WERI-Rb-1 (cell line): ENCODE measurements at regions not wholly inside any gene's neighbourhood (a gene's known extent, or its start where the extent isn't known, plus 50 kb on each side); places are given as distances from the start of the nearest gene placed in this dataset.

Experiments used
- DNase-seq: peaks from one replicate; pipeline ENCODE4 v3.0.0-alpha.2; 2020
- H3K27ac ChIP-seq: fragments of 250-450 bp; sonication (Bioruptor Pico); 2 replicates; pipeline ENCODE4 v1.5.1; 2020; ENCODE audit warnings: mild to moderate bottlenecking, moderate library complexity
- H3K27me3 ChIP-seq: fragments of 250-450 bp; sonication (Bioruptor Pico); 2 replicates; pipeline ENCODE4 v1.5.1; 2021; ENCODE audit warnings: mild to moderate bottlenecking, low read depth, moderate library complexity; ENCODE audit not compliant: insufficient read depth, severe bottlenecking
- H3K36me3 ChIP-seq: fragments of 250-450 bp; sonication (Bioruptor Pico); 2 replicates; pipeline ENCODE4 v1.5.1; 2020; ENCODE audit warnings: mild to moderate bottlenecking, moderate library complexity
- H3K4me3 ChIP-seq: 2 replicates; pipeline ENCODE4 v1.5.1; 2011; ENCODE audit warnings: low read depth, mild to moderate bottlenecking, control low read depth, low read length
- H3K9me3 ChIP-seq: fragments of 250-450 bp; sonication (Bioruptor Pico); 2 replicates; pipeline ENCODE4 v1.5.1; 2021; ENCODE audit warnings: mild to moderate bottlenecking, moderate library complexity; ENCODE audit not compliant: severe bottlenecking
- CTCF ChIP-seq: IDR thresholded peaks from 2 replicates; pipeline ENCODE4 v1.5.1; 2011; ENCODE audit warnings: low read depth, mild to moderate bottlenecking, control low read depth, inconsistent platforms, low read length

- TF ChIP-seq CTCF = no peak
- Histone ChIP-seq H3K4me3 (no peak overlapping the region), H3K36me3 (no peaks in the 10 kb centered on the region), H3K27me3 (no peaks in the 10 kb centered on the region), H3K27ac (no peak overlapping the region), H3K9me3 (no peaks in the 10 kb centered on the region)
- no peak for DNase-seq
Measured at GRCh38 chr7:53110425-53110824, 75.0 kb downstream of the POM121L12 start.

GRCh38 chr7:53111031-53111430 is 75.6 kb downstream of the POM121L12 start:
- TF ChIP-seq CTCF = no peak
- no peaks in the 10 kb centered on the region for H3K9me3 ChIP-seq

GRCh38 chr7:53113424-53113823 is 78.0 kb downstream of the POM121L12 start:
- H3K36me3 ChIP-seq = no peaks in the 10 kb centered on the region
- no peak overlapping the region for H3K4me3 ChIP-seq
- no peaks in the 10 kb centered on the region for H3K27me3 ChIP-seq
- TF ChIP-seq CTCF = no peak
- H3K9me3 ChIP-seq = no peaks in the 10 kb centered on the region
- DNase-seq = no peak
- H3K27ac ChIP-seq = no peak overlapping the region

More at GRCh38 chr7:53111031-53111430, 75.6 kb downstream of the POM121L12 start:
- H3K27me3 ChIP-seq = no peaks in the 10 kb centered on the region
- no peak overlapping the region for H3K27ac ChIP-seq
- H3K4me3 ChIP-seq = no peak overlapping the region
- no peaks in the 10 kb centered on the region for H3K36me3 ChIP-seq
- no peak for DNase-seq

GRCh38 chr7:53119514-53119941 is 84.1 kb downstream of the POM121L12 start:
- TF ChIP-seq CTCF = no peak
- no peaks in the 10 kb centered on the region for H3K27me3 ChIP-seq
- H3K27ac ChIP-seq = no peak overlapping the region
- no peaks in the 10 kb centered on the region for H3K9me3 ChIP-seq
- DNase-seq = no peak
- H3K36me3 ChIP-seq = no peaks in the 10 kb centered on the region
- H3K4me3 ChIP-seq = no peak overlapping the region

- Histone ChIP-seq H3K4me3 (no peak overlapping the region), H3K9me3 (no peaks in the 10 kb centered on the region), H3K36me3 (no peaks in the 10 kb centered on the region), H3K27me3 (no peaks in the 10 kb centered on the region), H3K27ac (no peak overlapping the region)
- no peak for DNase-seq
- TF ChIP-seq CTCF = no peak
Measured at GRCh38 chr7:53121374-53121773, 85.9 kb downstream of the POM121L12 start.

GRCh38 chr7:53131697-53132096 is 96.3 kb downstream of the POM121L12 start:
- H3K4me3 ChIP-seq = no peak overlapping the region
- H3K36me3 ChIP-seq = no peaks in the 10 kb centered on the region
- no peaks in the 10 kb centered on the region for H3K27me3 ChIP-seq
- no peak for TF ChIP-seq CTCF
- no peak overlapping the region for H3K27ac ChIP-seq
- no peak for DNase-seq
- H3K9me3 ChIP-seq = no peaks in the 10 kb centered on the region
